K562 (cell line): ENCODE measurements at regions not wholly inside any gene's neighbourhood (a gene's known extent, or its start where the extent isn't known, plus 50 kb on each side); places are given as distances from the start of the nearest gene placed in this dataset.

Experiments used
- ATAC-seq: fragments of 200-7000 bp; cut with Tn5 transposase; 3 replicates; pipeline ENCODE4 v1.9.1; 2020; ENCODE audit warnings: moderate library complexity
- BruUV-seq: library from RNA; stranded (reverse); fragments of 400-500 nt; replicated peaks from 2 replicates; lab custom pipeline; 2021; lab: Mats Ljungman, UMichigan
- CTCF ChIA-PET: fragments of 300-600 bp; formaldehyde crosslinking; extraction: SDS; loops from one replicate; lab custom pipeline; 2021; ENCODE audit warnings: low intra/inter-chr PET ratio; lab: Yijun Ruan, JAX
- POLR2A ChIA-PET: fragments of 300-600, 350-650 bp; sonication (Branson Sonifier 250); formaldehyde crosslinking; extraction: SDS; loops from one replicate; lab custom pipeline; 2021; ENCODE audit warnings: antibody characterized with exemption, inconsistent platforms; lab: Yijun Ruan, JAX
- DNase-seq, 4 experiments: peaks; one replicate each; pipeline versions ENCODE4 v3.0.0 to v3.0.0-alpha.2; 2011 to 2018; ENCODE audit warnings: low spot score in 3 of 4, mixed read lengths in 3 of 4; ENCODE audit errors: extremely low read depth in 1 of 4
- FAIRE-seq: peaks from 2 replicates; lab custom pipeline; 2011; peaks lifted over from hg19 to GRCh38; lab: Jason Lieb, UNC
- H2AFZ ChIP-seq: 2 replicates; pipeline ENCODE4 v1.6.0; 2011; ENCODE audit warnings: low read depth, low read length, control low read depth, inconsistent platforms
- H3K27ac ChIP-seq: fragments of 200-600 bp; 3 replicates; pipeline ENCODE4 v1.8.0; 2011; ENCODE audit warnings: low read depth, mild to moderate bottlenecking, control low read depth, inconsistent platforms, low read length, moderate library complexity, mixed read lengths; ENCODE audit errors: extremely low read depth
- H3K27me3 ChIP-seq, 2 experiments: fragments of 300-600 bp in 1 of 2; 2 replicates in 1 of 2; 3 replicates in 1 of 2; pipeline versions ENCODE4 v1.6.0 to v1.8.0; 2011; ENCODE audit warnings: inconsistent platforms in 2 of 2, low read length in 2 of 2, mild to moderate bottlenecking in 1 of 2, mixed read lengths in 1 of 2, moderate library complexity in 1 of 2; ENCODE audit not compliant: control insufficient read depth in 2 of 2, insufficient read depth in 2 of 2
- H3K36me3 ChIP-seq: fragments of 300-600 bp; 3 replicates; pipeline ENCODE4 v1.8.0; 2011; ENCODE audit warnings: mild to moderate bottlenecking, low read length, inconsistent platforms; ENCODE audit not compliant: control insufficient read depth, insufficient read depth
- H3K4me1 ChIP-seq, 2 experiments: fragments of 200-600 bp in 1 of 2; replicated peaks in 1 of 2; 2 replicates in 1 of 2; 3 replicates in 1 of 2; pipeline versions ENCODE4 v1.5.1 to v1.8.0; 2011; ENCODE audit warnings: inconsistent platforms in 2 of 2, low read length in 2 of 2, mild to moderate bottlenecking in 1 of 2, mixed read lengths in 1 of 2, moderate library complexity in 1 of 2; ENCODE audit not compliant: control insufficient read depth in 2 of 2, insufficient read depth in 2 of 2
- H3K4me2 ChIP-seq: 2 replicates; pipeline ENCODE4 v1.6.1; 2011; ENCODE audit warnings: low read length, control low read depth, inconsistent platforms, mixed read lengths; ENCODE audit not compliant: insufficient read depth
- H3K4me3 ChIP-seq: fragments of 200-600 bp; sonication (generic), shearing (Covaris generic); 2 replicates; pipeline ENCODE4 v1.5.1; 2016; ENCODE audit warnings: control low read depth, inconsistent platforms
- H3K79me2 ChIP-seq: fragments of 200-600 bp; 3 replicates; pipeline ENCODE4 v1.8.0; 2011; ENCODE audit warnings: low read length, inconsistent platforms; ENCODE audit not compliant: control insufficient read depth, insufficient read depth
- H3K9ac ChIP-seq, 2 experiments: 2 replicates each; pipeline versions ENCODE4 v1.6.0 to v1.6.1; 2011; ENCODE audit warnings: low read depth in 2 of 2, low read length in 2 of 2, control low read depth in 1 of 2, inconsistent platforms in 1 of 2, mild to moderate bottlenecking in 1 of 2, mixed read lengths in 1 of 2; ENCODE audit not compliant: insufficient read depth in 1 of 2
- H3K9me1 ChIP-seq: one replicate; pipeline ENCODE4 v1.6.0; 2011; ENCODE audit warnings: inconsistent platforms, mild to moderate bottlenecking, low read length, moderate library complexity; ENCODE audit not compliant: control insufficient read depth, insufficient read depth
- H3K9me3 ChIP-seq: replicated peaks from 2 replicates; pipeline ENCODE4 v1.5.1; 2011; ENCODE audit warnings: low read depth, low read length, inconsistent platforms; ENCODE audit not compliant: control insufficient read depth, insufficient read depth
- H4K20me1 ChIP-seq: replicated peaks from 2 replicates; pipeline ENCODE4 v1.6.1; 2011; ENCODE audit warnings: low read length, inconsistent platforms, mixed read lengths; ENCODE audit not compliant: control insufficient read depth, insufficient read depth
- HNRNPH1 ChIP-seq: fragments of 200-400 bp; formaldehyde crosslinking; optimal IDR thresholded peaks from 2 replicates; pipeline ENCODE3; 2017; ENCODE audit warnings: low read depth, mild to moderate bottlenecking, low read length, moderate library complexity
- HOXB6 ChIP-seq: fragments of 250-450 bp; sonication (Bioruptor Pico); IDR thresholded peaks from 2 replicates; pipeline ENCODE4 v1.5.1; 2022; ENCODE audit warnings: mild to moderate bottlenecking, borderline replicate concordance
- LEF1 ChIP-seq: fragments of 450-650 bp; IDR thresholded peaks from 2 replicates; pipeline ENCODE4 v1.6.1; 2016; ENCODE audit warnings: mild to moderate bottlenecking
- MYBL2 ChIP-seq, 2 experiments: fragments of 450-650 bp in 1 of 2; sonication (generic) in 1 of 2; formaldehyde crosslinking in 1 of 2; IDR thresholded peaks; 2 replicates each; pipeline versions ENCODE4 v1.6.1 to v1.8.1; 2017 to 2022; ENCODE audit warnings: borderline replicate concordance in 1 of 2, inconsistent platforms in 1 of 2, low read depth in 1 of 2, mild to moderate bottlenecking in 1 of 2, missing genetic modification reagents in 1 of 2, moderate library complexity in 1 of 2
- WGBS: fragments of 100-300 bp; shearing (Covaris generic); methylation state at CpG from one replicate; pipeline ENCODE4 v1.1.6; 2016; ENCODE audit warnings: low coverage, mixed read lengths; ENCODE audit not compliant: insufficient coverage; ENCODE audit errors: missing lambda C conversion rate; 5-methylcytosine and 5-hydroxymethylcytosine counted together
- in situ Hi-C: fragments of 300-500 bp; cut with MboI; formaldehyde crosslinking; loops from 4 replicates; pipeline ENCODE4 v1.15.0; 2018; ENCODE audit warnings: inconsistent platforms, mixed read lengths
- intact Hi-C: fragments of 100-400 bp; cut with micrococcal nuclease; formaldehyde crosslinking; loops from 2 replicates; pipeline ENCODE4 v1.14.2; 2022
- TF ChIP-seq, protein P1 (sequence below): sonication (generic); formaldehyde crosslinking; IDR thresholded peaks from 2 replicates; pipeline ENCODE4 v1.8.1; 2023; ENCODE audit warnings: mild to moderate bottlenecking, missing genetic modification reagents
- TF ChIP-seq, protein P2 (sequence below): IDR thresholded peaks from 2 replicates; pipeline ENCODE4 v1.6.1; 2016; ENCODE audit warnings: missing genetic modification characterization, missing compliant biosample characterization

DNA sequence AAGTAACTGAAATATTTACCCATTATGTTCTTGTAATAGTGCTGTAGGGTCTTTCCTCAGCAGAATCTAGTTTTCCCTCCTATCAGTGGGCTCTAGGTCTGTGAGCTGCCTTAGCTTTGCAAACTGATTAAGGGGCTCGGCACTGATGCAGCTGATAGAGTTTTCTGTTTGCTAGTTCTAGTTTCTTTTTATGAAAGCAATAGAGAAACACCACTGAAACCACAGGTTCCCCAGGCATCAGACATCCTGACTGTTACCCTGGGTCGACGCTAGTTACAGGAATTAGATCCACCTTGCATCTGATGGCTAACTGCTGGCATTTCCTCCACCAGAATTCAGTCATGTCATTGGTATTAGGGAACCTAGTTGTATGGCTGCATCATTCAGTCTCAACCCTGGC, 225.0 kb upstream of the VCX start:
- H3K36me3 ChIP-seq: no peaks in the 10 kb centered on the region
- no peaks in the 10 kb centered on the region for H3K79me2 ChIP-seq
- no peaks in the 10 kb centered on the region for H3K27me3 ChIP-seq
- BruUV-seq: no TSS peak
- whole genome bisulfite sequencing: 0% methylated on average over 3 of the region's 3 CpGs
- TF ChIP-seq HOXB6 (CRISPR knock-in tag): no peak
- TF ChIP-seq LEF1: no peak
- TF ChIP-seq, protein P1, sequence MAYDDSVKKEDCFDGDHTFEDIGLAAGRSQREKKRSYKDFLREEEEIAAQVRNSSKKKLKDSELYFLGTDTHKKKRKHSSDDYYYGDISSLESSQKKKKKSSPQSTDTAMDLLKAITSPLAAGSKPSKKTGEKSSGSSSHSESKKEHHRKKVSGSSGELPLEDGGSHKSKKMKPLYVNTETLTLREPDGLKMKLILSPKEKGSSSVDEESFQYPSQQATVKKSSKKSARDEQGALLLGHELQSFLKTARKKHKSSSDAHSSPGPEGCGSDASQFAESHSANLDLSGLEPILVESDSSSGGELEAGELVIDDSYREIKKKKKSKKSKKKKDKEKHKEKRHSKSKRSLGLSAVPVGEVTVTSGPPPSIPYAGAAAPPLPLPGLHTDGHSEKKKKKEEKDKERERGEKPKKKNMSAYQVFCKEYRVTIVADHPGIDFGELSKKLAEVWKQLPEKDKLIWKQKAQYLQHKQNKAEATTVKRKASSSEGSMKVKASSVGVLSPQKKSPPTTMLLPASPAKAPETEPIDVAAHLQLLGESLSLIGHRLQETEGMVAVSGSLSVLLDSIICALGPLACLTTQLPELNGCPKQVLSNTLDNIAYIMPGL (CRISPR knock-in tag): no peak
- TF ChIP-seq, protein P2, sequence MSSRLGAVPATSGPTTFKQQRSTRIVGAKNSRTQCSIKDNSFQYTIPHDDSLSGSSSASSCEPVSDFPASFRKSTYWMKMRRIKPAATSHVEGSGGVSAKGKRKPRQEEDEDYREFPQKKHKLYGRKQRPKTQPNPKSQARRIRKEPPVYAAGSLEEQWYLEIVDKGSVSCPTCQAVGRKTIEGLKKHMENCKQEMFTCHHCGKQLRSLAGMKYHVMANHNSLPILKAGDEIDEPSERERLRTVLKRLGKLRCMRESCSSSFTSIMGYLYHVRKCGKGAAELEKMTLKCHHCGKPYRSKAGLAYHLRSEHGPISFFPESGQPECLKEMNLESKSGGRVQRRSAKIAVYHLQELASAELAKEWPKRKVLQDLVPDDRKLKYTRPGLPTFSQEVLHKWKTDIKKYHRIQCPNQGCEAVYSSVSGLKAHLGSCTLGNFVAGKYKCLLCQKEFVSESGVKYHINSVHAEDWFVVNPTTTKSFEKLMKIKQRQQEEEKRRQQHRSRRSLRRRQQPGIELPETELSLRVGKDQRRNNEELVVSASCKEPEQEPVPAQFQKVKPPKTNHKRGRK: no peak
- TF ChIP-seq HNRNPH1: no peak
- TF ChIP-seq MYBL2 (IDR thresholded peaks at IDR 0.05; ENCODE audit: low read depth): no peak
- TF ChIP-seq MYBL2 (CRISPR knock-in tag; IDR thresholded peaks at IDR 0.05; ENCODE audit: borderline replicate concordance): no peak
- no peaks in the 10 kb centered on the region for H3K9me3 ChIP-seq
- no peak for FAIRE-seq
- no peaks in the 10 kb centered on the region for H3K4me1 ChIP-seq
- no peak overlapping the region for H2AFZ ChIP-seq
- no peak for ATAC-seq
- H3K4me3 ChIP-seq: no peak overlapping the region
- in situ Hi-C loops (no loop called here), intact Hi-C loops (no loop called here)
- POLR2A ChIA-PET: no interaction called here
- no peak overlapping the region for H3K4me2 ChIP-seq
- H3K9ac ChIP-seq: no peak overlapping the region
- H3K27ac ChIP-seq: no peak overlapping the region
- no peak for DNase-seq
- H4K20me1 ChIP-seq: no peaks in the 10 kb centered on the region
- no peaks in the 10 kb centered on the region for H3K9me1 ChIP-seq
- CTCF ChIA-PET: no interaction called here
